ENCODE measurements at regions not wholly inside any gene's neighbourhood (a gene's known extent, or its start where the extent isn't known, plus 50 kb on each side); places are given as distances from the start of the nearest gene placed in this dataset.
"Not testable (repeated sequence)": the region's sequence is repeated elsewhere in the genome, so short reads cannot be mapped to it uniquely, and the experiment has no call there.

DNA sequence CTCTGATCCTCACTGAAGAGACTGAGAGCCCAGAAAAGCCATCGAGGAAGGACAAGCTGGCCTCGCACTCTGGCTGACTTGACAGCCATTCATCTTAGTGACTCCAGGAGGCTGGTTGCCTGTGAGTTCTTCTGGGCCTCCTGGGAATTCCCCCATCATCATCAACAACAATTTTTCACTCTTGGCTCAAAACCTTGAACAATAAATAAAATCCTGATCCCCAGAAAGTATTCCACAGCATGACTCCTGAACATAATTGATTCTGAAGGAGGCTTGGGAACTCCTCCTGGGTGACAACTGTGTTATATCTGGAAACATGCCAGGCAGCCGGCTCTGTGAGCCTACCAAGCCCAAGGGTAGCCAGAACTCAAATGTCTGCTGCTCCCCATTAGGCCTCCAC is 188.6 kb downstream of the SHQ1 start:
- Histone ChIP-seq H3K9me3 (ENCODE audit: low read length) (no peaks in the 10 kb centered on the region), H3K36me3 (ENCODE audit: insufficient read depth, low read length) (no peaks in the 10 kb centered on the region), H3K27ac (ENCODE audit: low read depth, low read length) (no peak overlapping the region), H3K4me1 (ENCODE audit: insufficient read depth, low read length) (peaks cover 14% of the 10 kb centered on the region), H3K27me3 (ENCODE audit: control insufficient read depth in 1 of 2, insufficient read depth in 2 of 2, low read length in 2 of 2) (peaks cover 0 to 10% of the 10 kb centered on the region in 2 donors), H3K9ac (ENCODE audit: low read length) (no peak overlapping the region), H3K4me3 (ENCODE audit: low read depth in 1 of 2, low read length in 2 of 2) (no peak overlapping the region)

DNA sequence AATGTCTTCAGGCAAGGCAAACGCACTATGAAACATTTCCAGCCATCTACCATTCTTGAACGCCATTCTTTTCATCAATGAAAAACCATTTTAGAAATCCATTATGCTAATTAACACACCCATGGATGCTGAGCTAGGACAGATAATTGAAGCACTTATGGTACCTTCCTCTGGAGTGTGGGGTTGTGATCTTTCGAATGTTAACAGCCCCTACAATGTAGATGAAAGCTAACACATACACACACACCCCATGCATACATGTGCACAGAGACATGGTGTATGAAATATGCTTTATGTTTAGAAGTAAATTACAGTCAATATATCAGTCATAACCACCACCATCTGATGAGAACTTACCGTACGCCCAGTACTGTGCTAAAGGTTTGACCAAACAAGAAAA is 189.1 kb downstream of the SHQ1 start:
- Histone ChIP-seq H3K27ac (ENCODE audit: low read depth, low read length) (no peak overlapping the region), H3K27me3 (ENCODE audit: control insufficient read depth in 1 of 2, insufficient read depth in 2 of 2, low read length in 2 of 2) (peaks cover 0 to 10% of the 10 kb centered on the region in 2 donors), H3K9ac (ENCODE audit: low read length) (no peak overlapping the region), H3K36me3 (ENCODE audit: insufficient read depth, low read length) (no peaks in the 10 kb centered on the region), H3K9me3 (ENCODE audit: low read length) (no peaks in the 10 kb centered on the region), H3K4me3 (ENCODE audit: low read depth in 1 of 2, low read length in 2 of 2) (no peak overlapping the region), H3K4me1 (ENCODE audit: insufficient read depth, low read length) (peaks cover 14% of the 10 kb centered on the region)

DNA sequence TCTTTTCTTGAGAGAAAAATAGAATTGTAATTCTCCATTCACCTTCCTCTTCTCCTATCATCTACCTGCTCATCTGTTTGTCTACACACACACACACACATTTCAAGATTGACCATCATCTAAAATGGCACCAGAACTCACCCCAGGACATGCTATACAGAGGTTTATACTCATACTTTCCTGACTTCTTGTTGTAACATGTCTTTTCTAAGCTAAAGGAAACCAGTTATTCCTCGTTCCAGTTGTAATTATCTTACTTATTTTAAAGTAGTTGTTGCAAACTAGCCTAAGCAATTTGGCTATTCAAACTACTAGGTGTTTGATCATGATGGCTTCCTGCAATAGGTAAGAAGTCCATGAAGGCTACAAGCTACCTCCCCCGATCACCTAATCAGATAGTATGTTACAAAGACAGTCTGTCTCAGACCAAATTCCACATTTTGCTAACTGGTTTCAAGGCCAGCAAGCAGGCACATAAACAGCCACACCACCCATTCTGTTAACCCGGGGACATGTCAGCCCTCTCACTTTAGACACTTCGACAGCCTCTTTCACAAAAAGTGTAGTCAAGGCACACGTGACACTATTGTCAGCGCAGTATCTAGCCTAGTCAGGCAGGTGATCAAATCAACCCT is 189.7 kb downstream of the SHQ1 start:
- Histone ChIP-seq H3K27me3 (ENCODE audit: control insufficient read depth in 1 of 2, insufficient read depth in 2 of 2, low read length in 2 of 2) (peaks cover 0 to 10% of the 10 kb centered on the region in 2 donors), H3K4me3 (ENCODE audit: low read depth in 1 of 2, low read length in 2 of 2) (no peak overlapping the region), H3K27ac (ENCODE audit: low read depth, low read length) (no peak overlapping the region), H3K9ac (ENCODE audit: low read length) (no peak overlapping the region), H3K9me3 (ENCODE audit: low read length) (no peaks in the 10 kb centered on the region), H3K36me3 (ENCODE audit: insufficient read depth, low read length) (no peaks in the 10 kb centered on the region), H3K4me1 (ENCODE audit: insufficient read depth, low read length) (peaks cover 14% of the 10 kb centered on the region)

DNA sequence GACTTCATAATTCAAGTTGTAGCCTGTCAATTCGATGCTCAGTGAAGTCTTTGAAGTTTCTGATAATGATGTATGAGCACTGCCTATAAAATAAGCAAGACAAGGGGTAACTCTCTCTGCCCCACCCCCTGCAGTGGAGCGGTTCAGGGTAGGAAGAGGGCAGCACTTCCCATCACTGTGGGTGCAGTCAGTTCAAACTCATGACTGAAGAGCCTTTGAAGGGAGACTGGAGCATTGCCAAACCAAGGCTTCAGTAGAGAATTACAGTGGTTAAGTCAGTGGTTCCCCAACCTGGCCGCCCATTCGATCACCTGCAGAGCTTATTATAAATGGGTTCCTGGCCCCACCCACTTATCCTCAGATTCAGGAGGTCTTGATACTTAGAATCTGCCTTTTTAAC is 190.6 kb downstream of the SHQ1 start:
- no peaks in the 10 kb centered on the region for H3K9me3 ChIP-seq (ENCODE audit: low read length)
- no peaks in the 10 kb centered on the region for H3K36me3 ChIP-seq (ENCODE audit: insufficient read depth, low read length)
- no peak overlapping the region for H3K4me3 ChIP-seq (ENCODE audit: low read depth in 1 of 2, low read length in 2 of 2)
- peaks cover 14% of the 10 kb centered on the region for H3K4me1 ChIP-seq (ENCODE audit: insufficient read depth, low read length)
- H3K9ac ChIP-seq (ENCODE audit: low read length), result no peak overlapping the region
- H3K27me3 ChIP-seq (ENCODE audit: control insufficient read depth in 1 of 2, insufficient read depth in 2 of 2, low read length in 2 of 2), result peaks cover 0 to 10% of the 10 kb centered on the region in 2 donors
- H3K27ac ChIP-seq (ENCODE audit: low read depth, low read length), result no peak overlapping the region

DNA sequence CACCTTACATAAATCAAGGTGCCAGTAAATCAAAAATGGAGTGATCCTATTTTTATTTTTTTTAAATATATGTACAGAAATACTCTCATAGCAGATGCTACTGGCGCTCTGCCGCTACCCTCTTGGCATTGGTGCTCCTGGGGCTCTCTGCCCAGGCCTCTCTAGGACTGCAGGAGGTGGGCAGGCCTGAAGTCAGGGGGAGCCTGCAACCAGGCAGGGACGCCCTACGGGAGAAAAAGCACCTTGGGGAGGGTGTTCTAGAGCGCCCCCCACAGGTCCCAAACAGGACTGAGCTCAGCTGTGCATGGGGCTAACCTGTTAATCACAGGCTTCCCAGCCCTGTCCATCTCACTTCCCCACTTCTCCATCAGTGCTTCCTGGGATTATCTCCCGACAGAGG is 192.5 kb downstream of the SHQ1 start:
- peaks cover 0 to 10% of the 10 kb centered on the region in 2 donors for H3K27me3 ChIP-seq (ENCODE audit: control insufficient read depth in 1 of 2, insufficient read depth in 2 of 2, low read length in 2 of 2)
- H3K9me3 ChIP-seq (ENCODE audit: low read length), result no peaks in the 10 kb centered on the region
- H3K9ac ChIP-seq (ENCODE audit: low read length), result no peak overlapping the region
- no peaks in the 10 kb centered on the region for H3K36me3 ChIP-seq (ENCODE audit: insufficient read depth, low read length)
- H3K4me3 ChIP-seq (ENCODE audit: low read depth in 1 of 2, low read length in 2 of 2), result no peak overlapping the region
- peaks cover 11% of the 10 kb centered on the region for H3K4me1 ChIP-seq (ENCODE audit: insufficient read depth, low read length)
- H3K27ac ChIP-seq (ENCODE audit: low read depth, low read length), result no peak overlapping the region

DNA sequence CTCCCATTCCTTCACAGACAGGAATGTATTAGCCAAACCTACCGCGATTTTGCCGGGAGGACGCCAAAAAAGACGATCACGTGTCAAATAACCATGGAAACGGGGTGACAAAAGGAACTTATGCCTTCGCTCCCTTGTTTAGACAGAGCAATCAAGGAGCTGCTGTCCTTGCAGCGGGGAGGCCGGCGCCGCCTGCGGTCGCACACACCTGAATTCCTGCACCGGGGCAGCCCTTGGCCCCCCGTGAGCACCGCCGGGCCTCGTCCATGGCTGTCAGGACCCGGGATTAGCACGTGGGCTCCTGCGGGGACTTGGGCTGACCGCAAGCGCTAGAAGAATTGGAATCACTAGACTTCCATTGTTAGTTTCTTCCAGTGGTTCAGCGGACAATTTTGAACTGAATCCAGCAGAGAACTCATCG is 193.1 kb downstream of the SHQ1 start:
- H3K27me3 ChIP-seq (ENCODE audit: control insufficient read depth in 1 of 2, insufficient read depth in 2 of 2, low read length in 2 of 2), result peaks cover 0 to 10% of the 10 kb centered on the region in 2 donors
- H3K4me1 ChIP-seq (ENCODE audit: insufficient read depth, low read length), result peaks cover 5% of the 10 kb centered on the region
- H3K27ac ChIP-seq (ENCODE audit: low read depth, low read length), result no peak overlapping the region
- no peaks in the 10 kb centered on the region for H3K36me3 ChIP-seq (ENCODE audit: insufficient read depth, low read length)
- no peak overlapping the region for H3K4me3 ChIP-seq (ENCODE audit: low read depth in 1 of 2, low read length in 2 of 2)
- H3K9me3 ChIP-seq (ENCODE audit: low read length), result no peaks in the 10 kb centered on the region
- no peak overlapping the region for H3K9ac ChIP-seq (ENCODE audit: low read length)

DNA sequence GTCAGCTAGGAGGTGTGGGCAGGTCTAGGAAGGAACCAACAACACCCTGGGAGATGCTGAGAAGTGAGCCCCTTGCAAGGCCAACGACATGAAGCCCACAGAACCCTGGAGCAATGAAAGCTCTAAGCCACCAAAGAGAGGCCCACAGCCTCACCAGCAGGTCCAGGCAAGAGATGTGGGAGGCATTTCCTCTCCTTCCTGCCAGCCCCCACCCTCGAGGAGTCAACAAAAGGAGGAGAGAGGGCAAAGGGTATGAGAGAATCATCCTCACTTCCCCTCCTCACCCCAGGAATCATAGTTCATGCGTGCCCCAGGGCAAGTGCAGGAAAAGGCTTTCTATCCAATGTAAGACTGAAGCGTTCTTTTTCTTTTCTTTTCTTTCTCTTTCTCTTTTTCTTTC is 195.8 kb downstream of the SHQ1 start:
- Histone ChIP-seq H3K4me1 (ENCODE audit: insufficient read depth, low read length) (no peaks in the 10 kb centered on the region), H3K9ac (ENCODE audit: low read length) (no peak overlapping the region), H3K27me3 (ENCODE audit: control insufficient read depth in 1 of 2, insufficient read depth in 2 of 2, low read length in 2 of 2) (peaks cover 0 to 10% of the 10 kb centered on the region in 2 donors), H3K36me3 (ENCODE audit: insufficient read depth, low read length) (no peaks in the 10 kb centered on the region), H3K4me3 (ENCODE audit: low read depth in 1 of 2, low read length in 2 of 2) (no peak overlapping the region), H3K27ac (ENCODE audit: low read depth, low read length) (no peak overlapping the region), H3K9me3 (ENCODE audit: low read length) (no peaks in the 10 kb centered on the region)

DNA sequence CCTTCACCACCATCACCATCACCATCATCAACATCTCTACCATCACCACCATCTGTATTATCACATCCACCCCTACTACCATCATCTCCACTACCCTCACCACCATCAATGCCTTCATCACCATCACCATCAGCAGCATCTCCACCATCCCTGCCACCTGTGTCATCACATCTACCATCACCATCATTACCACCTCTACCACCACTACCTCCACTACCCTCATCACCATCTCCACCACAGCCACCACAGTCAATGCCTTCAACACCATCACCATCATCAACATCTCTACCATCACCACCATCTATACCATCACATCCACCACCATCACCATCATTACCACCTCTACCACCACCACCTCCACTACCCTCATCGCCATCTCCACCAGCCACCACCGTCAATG is 196.7 kb downstream of the SHQ1 start:
- Histone ChIP-seq H3K36me3 (ENCODE audit: insufficient read depth, low read length) (no peaks in the 10 kb centered on the region), H3K4me1 (ENCODE audit: insufficient read depth, low read length) (no peaks in the 10 kb centered on the region), H3K27ac (ENCODE audit: low read depth, low read length) (no peak overlapping the region), H3K9ac (ENCODE audit: low read length) (no peak overlapping the region), H3K9me3 (ENCODE audit: low read length) (no peaks in the 10 kb centered on the region), H3K4me3 (ENCODE audit: low read depth in 1 of 2, low read length in 2 of 2) (no peak overlapping the region), H3K27me3 (ENCODE audit: control insufficient read depth in 1 of 2, insufficient read depth in 2 of 2, low read length in 2 of 2) (peaks cover 0 to 10% of the 10 kb centered on the region in 2 donors)

DNA sequence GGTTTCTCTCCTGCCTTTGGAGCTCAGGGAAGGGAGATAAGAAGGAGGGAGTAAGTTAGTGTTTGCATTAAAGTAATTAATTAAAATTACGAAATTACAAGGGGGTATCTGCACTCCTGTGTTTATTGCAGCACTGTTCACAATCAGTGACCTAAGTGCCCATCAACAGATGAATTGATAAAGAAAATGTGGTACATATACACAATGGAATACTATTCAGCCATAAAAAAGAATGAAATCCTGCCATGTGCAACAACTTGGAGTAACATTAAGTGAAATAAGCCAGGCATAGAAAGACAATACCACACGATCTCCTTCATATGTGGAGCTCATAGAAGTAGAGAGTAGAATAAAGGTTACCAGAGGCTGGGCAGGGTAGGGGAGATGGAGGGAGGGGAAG is 202.0 kb downstream of the SHQ1 start:
- Histone ChIP-seq H3K4me1 (ENCODE audit: insufficient read depth, low read length) (no peaks in the 10 kb centered on the region), H3K9me3 (ENCODE audit: low read length) (no peaks in the 10 kb centered on the region), H3K4me3 (ENCODE audit: low read depth in 1 of 2, low read length in 2 of 2) (no peak overlapping the region), H3K27me3 (ENCODE audit: control insufficient read depth in 1 of 2, insufficient read depth in 2 of 2, low read length in 2 of 2) (no peaks in the 10 kb centered on the region), H3K9ac (ENCODE audit: low read length) (no peak overlapping the region), H3K36me3 (ENCODE audit: insufficient read depth, low read length) (no peaks in the 10 kb centered on the region), H3K27ac (ENCODE audit: low read depth, low read length) (no peak overlapping the region)

DNA sequence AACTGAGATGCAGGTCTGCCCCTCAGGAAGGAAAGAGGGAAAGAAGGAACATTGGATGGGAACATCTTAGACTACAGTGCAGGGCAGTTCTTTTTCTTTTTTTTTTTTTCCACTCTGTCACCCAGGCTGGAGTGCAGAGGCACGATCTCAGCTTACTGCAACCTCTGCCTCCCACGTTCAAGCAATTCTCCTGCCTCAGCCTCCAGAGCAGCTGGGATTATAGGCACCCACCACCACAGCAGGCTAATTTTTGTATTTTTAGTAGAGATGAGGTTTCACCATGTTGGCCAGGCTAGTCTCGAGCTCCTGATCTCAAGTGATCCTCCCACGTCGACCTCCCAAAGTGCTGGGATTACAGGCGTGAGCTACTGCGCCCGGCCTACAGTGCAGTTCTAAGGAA is 204.6 kb downstream of the SHQ1 start:
- not testable (repeated sequence) for H3K9me3 ChIP-seq (ENCODE audit: low read length); H3K27ac ChIP-seq (ENCODE audit: low read depth, low read length); H3K9ac ChIP-seq (ENCODE audit: low read length); H3K4me3 ChIP-seq (ENCODE audit: low read depth in 1 of 2, low read length in 2 of 2); H3K27me3 ChIP-seq (ENCODE audit: control insufficient read depth in 1 of 2, insufficient read depth in 2 of 2, low read length in 2 of 2); H3K36me3 ChIP-seq (ENCODE audit: insufficient read depth, low read length); H3K4me1 ChIP-seq (ENCODE audit: insufficient read depth, low read length)

DNA sequence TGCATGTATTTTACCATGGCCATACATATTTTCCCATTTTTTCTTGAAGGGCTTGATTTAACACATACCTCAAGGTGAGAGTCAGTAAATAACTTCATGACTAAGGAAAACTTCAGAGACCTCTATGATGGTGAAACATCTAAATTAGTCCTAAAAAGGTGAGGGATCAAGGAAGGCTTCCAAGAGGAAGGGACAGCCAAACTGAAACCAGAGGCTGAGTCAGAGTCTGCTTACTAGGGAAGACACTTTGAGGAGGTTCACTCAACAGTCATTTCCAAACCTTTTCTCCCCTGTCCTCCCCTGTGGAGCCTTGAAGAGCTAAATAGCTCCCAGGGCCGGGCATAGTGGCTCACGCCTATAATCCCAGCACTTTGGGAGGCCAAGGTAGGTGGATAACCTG is 206.6 kb downstream of the SHQ1 start:
- H3K4me3 ChIP-seq (ENCODE audit: low read depth in 1 of 2, low read length in 2 of 2), result no peak overlapping the region
- H3K4me1 ChIP-seq (ENCODE audit: insufficient read depth, low read length), result no peaks in the 10 kb centered on the region
- no peaks in the 10 kb centered on the region for H3K36me3 ChIP-seq (ENCODE audit: insufficient read depth, low read length)
- no peaks in the 10 kb centered on the region for H3K27me3 ChIP-seq (ENCODE audit: control insufficient read depth in 1 of 2, insufficient read depth in 2 of 2, low read length in 2 of 2)
- H3K9me3 ChIP-seq (ENCODE audit: low read length), result no peaks in the 10 kb centered on the region
- no peak overlapping the region for H3K27ac ChIP-seq (ENCODE audit: low read depth, low read length)
- H3K9ac ChIP-seq (ENCODE audit: low read length), result no peak overlapping the region

DNA sequence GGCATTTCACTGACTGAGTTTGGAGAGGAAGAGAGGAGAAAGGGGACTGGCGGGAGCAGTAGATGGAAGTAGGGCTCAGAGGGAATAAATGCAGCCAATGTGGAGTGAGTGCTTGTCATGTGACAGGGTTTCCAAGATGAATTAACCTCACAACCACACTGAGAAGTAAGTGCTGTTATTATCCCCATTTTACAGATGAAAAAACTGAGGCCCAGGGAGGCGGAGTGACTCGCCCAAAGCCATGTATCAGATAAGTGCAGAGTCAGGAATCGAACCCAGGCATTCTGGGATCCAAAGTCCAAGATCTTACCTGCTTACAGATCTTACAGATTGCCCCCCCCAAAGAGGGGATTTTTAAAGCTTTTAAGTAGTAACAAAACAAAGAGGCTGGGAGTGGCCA is 207.2 kb downstream of the SHQ1 start:
- no peaks in the 10 kb centered on the region for H3K36me3 ChIP-seq (ENCODE audit: insufficient read depth, low read length)
- H3K9me3 ChIP-seq (ENCODE audit: low read length), result no peaks in the 10 kb centered on the region
- H3K27ac ChIP-seq (ENCODE audit: low read depth, low read length), result no peak overlapping the region
- no peak overlapping the region for H3K9ac ChIP-seq (ENCODE audit: low read length)
- H3K27me3 ChIP-seq (ENCODE audit: control insufficient read depth in 1 of 2, insufficient read depth in 2 of 2, low read length in 2 of 2), result no peaks in the 10 kb centered on the region
- no peak overlapping the region for H3K4me3 ChIP-seq (ENCODE audit: low read depth in 1 of 2, low read length in 2 of 2)
- H3K4me1 ChIP-seq (ENCODE audit: insufficient read depth, low read length), result no peaks in the 10 kb centered on the region

Measured in muscle layer of colon (tissue), 2 donors.